Activated T-cell treated with anti-CD3 and anti-CD28 coated beads, Interleukin-2, amount 50 U/mL, for 48 hours (primary cell): ENCODE measurements at regions not wholly inside any gene's neighbourhood (a gene's known extent, or its start where the extent isn't known, plus 50 kb on each side); places are given as distances from the start of the nearest gene placed in this dataset.

Experiments used
- DNase-seq, 2 experiments: peaks; one replicate each; pipeline ENCODE4 v3.0.0-alpha.2; 2020

DNA sequence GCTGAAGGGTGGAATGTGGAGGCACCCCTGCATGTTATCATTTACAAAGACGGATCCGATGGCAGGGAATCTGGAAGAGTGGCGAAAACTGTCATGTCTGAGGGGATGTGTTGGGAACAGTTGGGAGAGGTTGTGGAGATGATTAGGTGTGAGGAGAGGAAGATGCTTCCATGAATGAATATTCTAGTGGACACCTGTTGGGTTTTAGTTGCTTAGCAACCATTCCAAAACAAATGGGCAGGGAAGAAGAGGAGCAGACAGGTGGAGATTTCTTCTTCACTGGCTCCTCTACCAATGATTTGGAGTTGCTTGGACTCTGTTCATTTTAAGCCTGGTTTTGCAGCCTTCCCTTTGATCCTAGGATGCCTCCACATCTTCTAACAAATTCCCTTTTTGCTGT is 465.3 kb upstream of the CLINT1 start:
- no peak for DNase-seq

- no peak for DNase-seq
Observed at GRCh38 chr5:158322620-158323019, 463.7 kb upstream of the CLINT1 start.

GRCh38 chr5:158320934-158321333 is 462.0 kb upstream of the CLINT1 start:
- no peak for DNase-seq

DNA sequence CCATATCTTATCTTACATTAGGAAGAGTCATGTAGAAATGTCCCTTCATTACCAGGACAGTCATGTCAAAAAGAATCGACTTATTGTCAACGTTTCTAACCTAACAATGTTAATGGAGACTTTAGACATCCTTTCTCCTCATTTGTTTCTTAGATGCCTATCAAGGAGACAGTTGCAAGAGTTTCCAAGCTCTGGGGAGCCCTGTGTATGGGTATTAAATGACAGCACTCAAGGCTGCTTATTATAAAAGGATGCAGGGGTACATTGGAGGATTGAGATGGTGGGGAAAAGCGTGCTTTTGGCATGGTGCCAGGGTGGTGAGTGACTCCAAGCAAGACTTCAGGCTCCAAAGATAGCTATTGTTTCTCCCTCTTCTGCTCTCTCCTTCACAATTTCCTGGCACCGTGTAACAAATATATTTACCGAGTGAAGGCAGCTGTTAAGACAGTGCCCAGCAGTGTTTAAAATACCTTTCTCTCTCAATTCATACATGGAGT is 461.3 kb upstream of the CLINT1 start:
- no peak for DNase-seq

DNA sequence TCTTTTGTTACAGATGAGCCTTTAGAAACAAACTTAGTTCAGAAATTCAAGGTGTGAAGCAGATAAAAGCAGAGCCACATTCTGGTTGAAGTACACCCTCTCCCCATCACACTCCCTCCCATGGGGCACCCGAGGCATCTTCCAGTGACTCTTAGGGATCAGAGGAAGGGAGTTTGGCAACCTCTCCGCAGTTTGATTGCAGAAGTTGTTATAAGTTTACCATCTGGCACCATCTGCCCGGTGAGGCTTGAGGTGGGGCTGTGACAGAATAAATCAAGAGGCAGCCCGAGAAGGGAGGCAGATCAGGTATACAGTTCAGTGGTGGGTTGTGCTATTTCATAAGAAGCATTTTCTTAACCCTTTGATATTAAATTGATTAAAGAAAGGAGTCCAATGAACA is 458.6 kb upstream of the CLINT1 start:
- DNase-seq = no peak

GRCh38 chr5:158313733-158314464 is 455.0 kb upstream of the CLINT1 start:
- DNase-seq = no peak

DNA sequence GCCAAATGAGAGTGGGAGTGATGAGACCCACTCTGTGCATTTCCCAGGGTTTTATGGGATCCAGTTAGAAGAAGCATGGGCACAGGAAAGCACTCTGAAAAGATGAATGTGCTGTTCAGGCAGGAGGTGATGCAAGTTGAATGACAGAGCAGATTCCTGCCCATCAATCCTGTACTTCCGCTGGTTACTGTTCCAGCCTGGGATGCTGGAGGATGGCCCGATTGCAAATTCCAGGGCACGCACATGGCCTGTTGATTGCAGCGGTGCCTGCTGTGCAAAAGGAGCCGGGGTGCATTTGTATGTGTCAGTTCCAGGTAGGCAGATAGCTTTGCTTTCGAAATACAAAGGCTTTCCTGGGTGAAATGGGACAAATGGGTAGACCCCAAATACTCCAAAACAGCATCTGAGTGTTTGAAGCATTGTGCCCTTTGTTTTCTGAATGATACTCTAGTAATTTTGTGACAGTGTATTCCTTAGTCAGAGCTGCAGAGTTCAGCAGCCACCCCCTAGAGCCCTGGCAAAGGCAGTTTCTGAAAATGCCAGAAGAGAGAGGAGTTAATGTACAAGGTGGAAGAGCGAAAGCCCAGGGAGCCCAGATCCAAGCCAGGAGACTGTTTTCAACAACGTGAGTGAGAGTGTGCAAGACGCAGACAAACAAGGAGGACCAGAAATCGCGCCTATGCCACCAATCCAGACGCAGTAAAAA is 454.2 kb upstream of the CLINT1 start:
- no peak for DNase-seq

DNA sequence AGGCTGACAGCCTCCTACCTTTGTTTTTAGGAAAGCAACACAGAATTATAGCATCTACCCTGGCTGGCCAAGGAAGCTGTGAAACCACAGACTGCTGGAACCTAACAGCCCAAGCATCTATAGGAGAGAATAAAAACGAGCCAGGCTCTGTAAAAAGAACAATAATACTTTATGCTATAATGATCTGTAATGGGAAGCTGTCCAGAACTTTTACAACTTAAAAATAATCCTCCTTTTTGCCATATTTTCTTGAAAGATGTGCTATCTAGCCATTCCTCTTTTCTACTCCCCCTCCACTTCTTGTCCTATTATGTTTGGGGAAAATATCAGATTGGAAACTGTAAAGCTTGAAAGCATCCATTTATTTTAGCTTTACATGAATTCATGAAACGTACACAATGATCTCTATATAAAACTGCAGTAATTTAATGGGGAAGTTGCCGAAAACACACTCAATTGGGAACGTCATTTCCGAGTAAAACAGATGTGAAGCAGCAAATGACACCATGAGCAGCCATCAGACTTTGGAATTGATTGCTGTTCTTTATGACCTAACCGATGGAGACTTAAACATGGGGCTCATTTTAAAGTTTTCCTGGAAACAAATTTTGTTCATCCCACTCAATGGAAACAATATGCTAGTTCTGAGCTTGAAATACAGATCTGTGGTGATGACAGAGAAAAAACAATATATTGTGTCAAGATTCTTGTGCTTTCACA is 450.3 kb upstream of the CLINT1 start:
- no peak for DNase-seq

DNA sequence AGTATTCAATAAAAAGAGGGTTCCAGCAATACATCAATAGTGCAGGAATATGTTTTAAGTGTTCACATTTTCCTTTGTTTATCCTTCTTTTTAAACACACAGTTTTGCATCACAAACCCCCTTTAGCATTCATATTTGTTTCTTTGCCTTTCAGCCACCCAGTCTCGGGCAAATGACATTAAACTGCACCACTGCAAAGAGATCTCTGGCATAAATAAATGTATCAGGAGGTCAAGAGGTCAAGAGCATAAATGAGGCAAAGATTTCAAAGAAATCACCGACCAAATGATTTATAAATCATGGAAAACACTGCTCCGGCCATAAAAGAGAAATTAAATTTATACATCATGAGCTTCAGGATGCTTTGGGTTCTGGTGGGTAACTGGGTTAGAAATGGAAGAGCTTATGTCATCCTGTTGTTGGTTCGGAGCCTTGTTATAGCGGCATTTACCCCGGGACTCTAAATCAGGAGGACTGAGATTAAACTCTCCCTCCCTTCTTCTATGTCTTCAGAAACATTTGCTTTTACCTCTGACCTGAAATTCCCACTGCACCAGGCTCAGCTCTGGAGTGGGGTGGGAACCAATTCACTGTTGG is 449.6 kb upstream of the CLINT1 start:
- DNase-seq = no peak

DNA sequence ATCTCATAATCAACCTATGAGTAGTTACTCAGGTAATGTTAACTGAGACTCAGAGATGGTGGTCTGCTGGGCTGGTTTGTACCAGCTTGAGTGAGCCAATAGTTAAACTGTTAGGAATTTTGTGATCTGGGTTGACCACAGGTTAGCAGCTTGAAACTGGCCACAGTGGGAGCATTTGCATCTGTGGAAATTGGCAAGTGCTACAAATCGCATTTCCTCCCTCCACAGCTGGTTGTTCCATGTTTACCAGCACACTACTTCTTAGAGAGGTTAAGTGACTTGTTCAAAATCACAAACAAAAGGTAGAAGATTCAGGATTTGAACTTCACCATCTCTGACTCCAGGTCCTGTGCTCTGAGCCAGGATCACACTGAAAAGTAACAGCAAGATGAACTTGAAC is 446.9 kb upstream of the CLINT1 start:
- DNase-seq = no peak

DNA sequence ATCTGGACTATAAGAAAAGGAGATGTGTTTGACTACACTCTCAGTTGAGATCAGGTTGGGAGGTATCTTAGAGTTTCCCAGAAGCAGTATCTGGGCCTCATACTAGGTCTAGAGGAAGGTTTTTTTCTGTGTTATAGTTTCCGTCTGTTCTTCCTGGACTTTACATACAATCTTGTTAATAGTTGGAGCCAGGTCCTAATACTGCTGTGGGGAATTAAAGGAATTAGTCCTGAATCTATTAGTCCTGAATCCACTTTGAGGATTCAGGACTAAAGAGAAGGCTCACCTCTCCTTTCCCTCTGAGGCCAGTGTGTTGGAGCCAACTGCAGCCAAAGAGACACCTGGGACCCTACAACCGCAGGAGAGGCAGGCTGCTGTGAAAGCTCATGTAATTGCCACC is 445.7 kb upstream of the CLINT1 start:
- DNase-seq = no peak

- DNase-seq = no peak
Observed at GRCh38 chr5:158303883-158304282, 444.9 kb upstream of the CLINT1 start.

- DNase-seq = no peak
Observed at GRCh38 chr5:158303275-158303674, 444.3 kb upstream of the CLINT1 start.

- DNase-seq = no peak
Observed at GRCh38 chr5:158302029-158302428, 443.1 kb upstream of the CLINT1 start.

DNA sequence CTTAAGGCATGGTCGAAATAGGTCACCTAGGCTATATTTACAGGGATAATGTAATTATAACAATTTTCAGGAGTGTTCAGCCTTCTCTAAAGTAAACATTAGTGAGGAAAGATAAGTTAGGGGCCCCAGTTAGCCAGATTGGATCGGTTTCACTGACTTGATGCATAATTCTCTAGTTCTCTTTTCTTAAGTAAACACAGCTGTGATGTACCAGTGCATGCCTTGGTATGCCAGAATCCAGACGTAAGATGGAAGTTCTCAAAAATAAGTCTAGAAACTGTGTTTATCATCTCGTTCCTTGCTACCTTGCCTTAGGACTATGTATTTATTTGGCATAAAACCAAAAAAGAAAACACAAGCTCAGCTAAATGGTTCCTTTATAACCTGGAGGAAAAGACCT is 442.2 kb upstream of the CLINT1 start:
- DNase-seq = no peak

DNA sequence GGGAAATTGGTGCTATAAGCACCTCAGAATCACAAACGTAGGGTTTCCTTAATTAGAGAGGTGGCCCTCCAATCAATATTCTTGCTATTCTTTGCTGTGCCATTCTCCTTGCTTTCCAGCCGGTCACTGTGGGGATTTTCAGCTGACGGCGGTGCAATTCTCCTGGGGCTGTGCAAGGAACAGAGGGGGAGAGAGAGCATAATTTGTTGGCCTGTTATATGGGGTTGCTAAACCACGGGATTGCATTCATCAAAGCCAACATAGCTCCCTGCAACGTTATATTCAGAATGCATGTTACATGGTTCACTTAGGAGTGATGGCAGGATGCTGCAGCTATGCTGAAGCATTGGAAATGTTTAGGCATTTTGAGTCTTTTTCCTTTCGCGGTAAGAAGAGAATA is 441.3 kb upstream of the CLINT1 start:
- no peak for DNase-seq

GRCh38 chr5:158297002-158297527 is 438.1 kb upstream of the CLINT1 start:
- DNase-seq = no peak

DNA sequence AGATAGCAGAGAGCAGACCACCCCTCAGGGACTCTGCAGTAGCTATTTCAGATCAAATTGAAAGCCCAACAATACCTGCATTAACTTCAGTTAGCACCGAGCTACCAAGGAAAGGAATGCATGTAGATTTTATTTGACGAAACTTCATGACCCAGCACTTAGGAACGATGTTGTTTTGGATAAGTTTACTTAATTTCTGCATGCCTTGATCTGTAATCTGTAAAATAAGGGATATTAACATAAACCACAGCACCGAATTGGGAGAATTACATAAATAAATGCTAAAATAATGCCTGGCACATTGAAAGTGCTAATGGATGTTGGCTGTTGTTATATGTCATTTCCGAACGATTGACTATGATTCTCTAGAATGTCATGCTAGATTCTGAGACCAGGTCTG is 435.8 kb upstream of the CLINT1 start:
- no peak for DNase-seq

DNA sequence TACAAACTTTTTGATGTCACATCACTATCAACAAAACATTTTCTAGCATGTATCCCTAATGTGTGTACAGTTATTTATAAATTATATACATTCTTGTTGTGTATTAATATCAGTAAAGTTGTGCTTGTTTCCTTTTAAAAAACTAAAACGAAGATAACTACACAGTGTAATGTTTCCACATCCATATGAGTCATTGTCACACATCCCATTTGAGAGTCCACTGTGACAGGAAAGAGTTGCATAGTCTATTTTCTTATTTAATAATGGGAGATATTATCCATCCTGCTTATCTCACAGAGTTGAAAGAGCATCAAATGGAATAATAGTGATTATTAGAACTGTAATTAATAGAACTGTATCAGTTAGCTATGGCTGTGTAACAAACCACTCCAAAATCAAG is 434.0 kb upstream of the CLINT1 start:
- no peak for DNase-seq

- no peak for DNase-seq
Observed at GRCh38 chr5:158289967-158290366, 431.0 kb upstream of the CLINT1 start.

- no peak for DNase-seq
Observed at GRCh38 chr5:158288272-158288657, 429.3 kb upstream of the CLINT1 start.

DNA sequence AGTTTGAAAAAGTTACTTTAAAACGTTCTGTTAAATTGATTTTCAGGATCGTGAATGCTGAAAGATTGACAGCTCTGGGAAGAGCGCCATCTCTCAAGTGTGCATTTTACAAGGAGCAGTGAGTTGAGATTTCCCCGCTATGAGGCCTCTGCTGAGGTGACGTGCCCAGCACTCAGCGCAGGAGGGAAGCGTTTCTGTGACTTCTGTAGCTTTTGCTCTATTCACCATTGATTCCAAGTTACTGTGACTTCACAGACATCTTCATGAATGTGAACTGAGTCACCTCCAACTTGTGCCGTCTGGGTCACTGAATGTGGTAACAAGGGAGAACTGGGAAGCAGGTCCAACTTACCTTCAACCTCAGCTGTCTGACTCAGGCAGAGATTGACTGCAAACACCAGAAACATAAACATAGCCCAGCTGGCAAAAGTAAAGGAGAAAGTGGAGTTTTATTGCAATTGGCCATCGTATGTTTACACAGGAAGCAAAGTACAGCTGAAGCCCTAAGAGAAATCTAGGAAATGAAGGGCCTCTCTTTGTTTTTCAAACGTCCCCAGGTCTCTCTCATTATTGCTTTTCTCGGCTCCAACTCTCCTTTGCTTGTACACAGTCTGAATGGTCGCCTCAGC is 428.8 kb upstream of the CLINT1 start:
- no peak for DNase-seq

DNA sequence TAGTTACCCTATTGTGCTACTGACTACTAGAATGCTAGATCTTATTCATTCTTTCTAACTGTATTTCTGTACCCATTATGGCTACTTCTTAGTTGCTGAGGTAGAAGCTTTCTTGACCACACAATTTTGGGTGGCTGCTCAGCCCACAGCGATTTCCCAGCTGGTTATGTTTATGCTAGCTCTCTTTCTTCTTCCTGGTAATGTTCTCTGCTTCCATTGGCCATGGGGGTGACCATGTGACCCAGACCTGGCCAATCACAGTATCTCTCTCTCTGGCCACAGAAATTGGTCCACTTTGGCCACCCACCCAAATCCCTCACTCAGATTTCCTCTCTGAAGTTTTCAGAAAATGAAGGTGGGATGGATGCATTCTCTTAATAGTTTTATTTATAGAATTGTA is 427.9 kb upstream of the CLINT1 start:
- DNase-seq = no peak
